PC-9 (cell line): ENCODE measurements at regions not wholly inside any gene's neighbourhood (a gene's known extent, or its start where the extent isn't known, plus 50 kb on each side); places are given as distances from the start of the nearest gene placed in this dataset.

Source experiments
- EZH2 ChIP-seq: fragments of 200-600 bp; sonication (generic); IDR thresholded peaks from 2 replicates; pipeline ENCODE4 v1.8.0; 2017; ENCODE audit warnings: antibody characterized with exemption, low read depth
- TF ChIP-seq, protein P1 (sequence below): fragments of 200-600 bp; sonication (generic); conservative IDR thresholded peaks from 2 replicates; pipeline ENCODE4 v1.6.1; 2017; ENCODE audit warnings: mixed run types, antibody characterized with exemption, mild to moderate bottlenecking, moderate library complexity

DNA sequence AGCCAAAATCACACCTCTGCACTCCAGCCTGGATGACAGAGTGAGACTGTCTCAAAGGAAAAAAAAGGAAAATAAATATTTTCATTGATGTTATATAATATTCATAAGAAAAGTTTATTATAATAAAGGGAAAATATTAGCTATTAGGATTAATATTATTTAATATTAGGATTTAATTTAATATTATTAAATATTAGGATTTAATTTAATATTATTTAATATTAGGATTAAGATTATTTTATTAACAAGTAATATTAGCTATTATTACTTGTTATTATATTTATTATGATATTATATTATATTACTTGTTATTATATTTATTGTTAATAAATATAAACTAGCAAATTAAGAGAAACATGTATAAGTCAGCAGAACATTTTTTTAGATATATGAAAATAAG, 518.1 kb downstream of the FSCB start:
- TF ChIP-seq, protein P1, sequence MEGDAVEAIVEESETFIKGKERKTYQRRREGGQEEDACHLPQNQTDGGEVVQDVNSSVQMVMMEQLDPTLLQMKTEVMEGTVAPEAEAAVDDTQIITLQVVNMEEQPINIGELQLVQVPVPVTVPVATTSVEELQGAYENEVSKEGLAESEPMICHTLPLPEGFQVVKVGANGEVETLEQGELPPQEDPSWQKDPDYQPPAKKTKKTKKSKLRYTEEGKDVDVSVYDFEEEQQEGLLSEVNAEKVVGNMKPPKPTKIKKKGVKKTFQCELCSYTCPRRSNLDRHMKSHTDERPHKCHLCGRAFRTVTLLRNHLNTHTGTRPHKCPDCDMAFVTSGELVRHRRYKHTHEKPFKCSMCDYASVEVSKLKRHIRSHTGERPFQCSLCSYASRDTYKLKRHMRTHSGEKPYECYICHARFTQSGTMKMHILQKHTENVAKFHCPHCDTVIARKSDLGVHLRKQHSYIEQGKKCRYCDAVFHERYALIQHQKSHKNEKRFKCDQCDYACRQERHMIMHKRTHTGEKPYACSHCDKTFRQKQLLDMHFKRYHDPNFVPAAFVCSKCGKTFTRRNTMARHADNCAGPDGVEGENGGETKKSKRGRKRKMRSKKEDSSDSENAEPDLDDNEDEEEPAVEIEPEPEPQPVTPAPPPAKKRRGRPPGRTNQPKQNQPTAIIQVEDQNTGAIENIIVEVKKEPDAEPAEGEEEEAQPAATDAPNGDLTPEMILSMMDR: no peak
- TF ChIP-seq EZH2: no peak
